PC-3 (cell line): ENCODE measurements at regions not wholly inside any gene's neighbourhood (a gene's known extent, or its start where the extent isn't known, plus 50 kb on each side); places are given as distances from the start of the nearest gene placed in this dataset.

Experiments
- CTCF ChIP-seq: fragments of 300-600 bp; sonication (generic); conservative IDR thresholded peaks from 2 replicates; pipeline ENCODE4 v1.5.1; 2017; ENCODE audit warnings: antibody characterized with exemption, low read depth, mild to moderate bottlenecking, low read length
- EZH2 ChIP-seq: fragments of 300-600 bp; sonication (generic); IDR thresholded peaks from one replicate; pipeline ENCODE4 v1.6.1; 2017; ENCODE audit warnings: antibody characterized with exemption, mild to moderate bottlenecking, low read length; ENCODE audit not compliant: unreplicated experiment
- EZH2phosphoT487 ChIP-seq: fragments of 300-600 bp; sonication (generic); IDR thresholded peaks from 2 replicates; pipeline ENCODE4 v1.6.1; 2018; ENCODE audit warnings: mild to moderate bottlenecking, antibody characterized with exemption, low read length, borderline replicate concordance

- no peak for TF ChIP-seq CTCF
- TF ChIP-seq EZH2phosphoT487, result no peak
- TF ChIP-seq EZH2, result no peak
Measured at GRCh38 chr7:113374955-113375354, 256.6 kb upstream of the SMIM30 start.
